Loucy (cell line): ENCODE measurements at regions not wholly inside any gene's neighbourhood (a gene's known extent, or its start where the extent isn't known, plus 50 kb on each side); places are given as distances from the start of the nearest gene placed in this dataset.

Experiments
- H2AFZ ChIP-seq: fragments of 200-600 bp; sonication (generic); 2 replicates; pipeline ENCODE4 v1.6.0; 2016; ENCODE audit warnings: antibody characterized with exemption, mild to moderate bottlenecking, low read length, moderate library complexity
- H3F3A ChIP-seq: fragments of 200-600 bp; 2 replicates; pipeline ENCODE4 v1.6.0; 2016; ENCODE audit warnings: antibody characterized with exemption, low read depth, mild to moderate bottlenecking
- H3K27me3 ChIP-seq: fragments of 200-600 bp; sonication (generic); 2 replicates; pipeline ENCODE4 v1.6.1; 2014; ENCODE audit warnings: low read length, mild to moderate bottlenecking; ENCODE audit not compliant: insufficient read depth, poor library complexity, severe bottlenecking
- H3K36me3 ChIP-seq: fragments of 200-600 bp; sonication (generic); 2 replicates; pipeline ENCODE4 v1.6.1; 2016; ENCODE audit warnings: low read length; ENCODE audit not compliant: insufficient read depth
- H3K4me1 ChIP-seq: fragments of 200-600 bp; sonication (generic); 2 replicates; pipeline ENCODE4 v1.5.1; 2014; ENCODE audit warnings: low read length, mild to moderate bottlenecking; ENCODE audit not compliant: insufficient read depth, poor library complexity, severe bottlenecking
- H3K4me2 ChIP-seq: fragments of 200-600 bp; sonication (generic); 2 replicates; pipeline ENCODE4 v1.6.0; 2014; ENCODE audit warnings: antibody characterized with exemption, low read length, low read depth, mild to moderate bottlenecking; ENCODE audit not compliant: poor library complexity, severe bottlenecking
- H3K4me3 ChIP-seq: fragments of 200-600 bp; sonication (generic); 2 replicates; pipeline ENCODE4 v1.5.1; 2014; ENCODE audit warnings: low read length, mild to moderate bottlenecking, mixed read lengths; ENCODE audit not compliant: poor library complexity, severe bottlenecking
- H3K79me2 ChIP-seq: fragments of 200-600 bp; sonication (generic); 2 replicates; pipeline ENCODE4 v1.6.1; 2014; ENCODE audit warnings: low read length; ENCODE audit not compliant: insufficient read depth
- H3K9ac ChIP-seq: fragments of 200-600 bp; sonication (generic); 2 replicates; pipeline ENCODE4 v1.6.0; 2014; ENCODE audit warnings: mild to moderate bottlenecking, low read depth, low read length, moderate library complexity; ENCODE audit not compliant: poor library complexity, severe bottlenecking
- H3K9me2 ChIP-seq: fragments of 200-600 bp; sonication (generic); replicated peaks from 2 replicates; pipeline ENCODE4 v1.6.1; 2016; ENCODE audit warnings: low read depth, low read length, mixed read lengths
- H3K9me3 ChIP-seq: fragments of 200-600 bp; sonication (generic); 2 replicates; pipeline ENCODE4 v1.6.1; 2014; ENCODE audit warnings: mild to moderate bottlenecking, antibody characterized with exemption, low read length, low read depth; ENCODE audit not compliant: insufficient read depth
- H4K20me1 ChIP-seq: fragments of 200-600 bp; sonication (generic); 2 replicates; pipeline ENCODE4 v1.6.0; 2014; ENCODE audit warnings: antibody characterized with exemption, low read length, mild to moderate bottlenecking; ENCODE audit not compliant: insufficient read depth, poor library complexity, severe bottlenecking
- CTCF ChIP-seq: fragments of 200-600 bp; sonication (generic); conservative IDR thresholded peaks from 2 replicates; pipeline ENCODE4 v1.5.1; 2014; ENCODE audit warnings: mild to moderate bottlenecking, antibody characterized with exemption, low read length
- EZH2phosphoT487 ChIP-seq: fragments of 200-600 bp; IDR thresholded peaks from 2 replicates; pipeline ENCODE4 v1.6.1; 2018; ENCODE audit warnings: antibody characterized with exemption, mild to moderate bottlenecking, moderate library complexity, borderline replicate concordance

GRCh38 chr6:74632196-74632875, 573.5 kb downstream of the COL12A1 start:
- Histone ChIP-seq H2AFZ (no peak overlapping the region), H3K4me1 (no peaks in the 10 kb centered on the region), H3K9ac (no peak overlapping the region), H3K79me2 (no peaks in the 10 kb centered on the region), H3F3A (no peaks in the 10 kb centered on the region), H4K20me1 (no peaks in the 10 kb centered on the region), H3K9me2 (no peaks in the 10 kb centered on the region; the same call in 1 of the 2 replicates), H3K9me3 (no peaks in the 10 kb centered on the region), H3K27me3 (no peaks in the 10 kb centered on the region), H3K36me3 (no peaks in the 10 kb centered on the region), H3K4me3 (no peak overlapping the region), H3K4me2 (no peak overlapping the region)
- TF ChIP-seq CTCF: no peak
- TF ChIP-seq EZH2phosphoT487: no peak

GRCh38 chr6:74631564-74631963, 574.3 kb downstream of the COL12A1 start:
- Histone ChIP-seq H3K79me2 (no peaks in the 10 kb centered on the region), H3K27me3 (no peaks in the 10 kb centered on the region), H3K36me3 (no peaks in the 10 kb centered on the region), H4K20me1 (no peaks in the 10 kb centered on the region), H3K4me3 (no peak overlapping the region), H3K9ac (no peak overlapping the region), H3K9me2 (no peaks in the 10 kb centered on the region; the same call in 1 of the 2 replicates), H3K9me3 (no peaks in the 10 kb centered on the region), H2AFZ (no peak overlapping the region), H3K4me1 (no peaks in the 10 kb centered on the region), H3F3A (no peaks in the 10 kb centered on the region), H3K4me2 (no peak overlapping the region)
- TF ChIP-seq CTCF (no peak), EZH2phosphoT487 (no peak)

GRCh38 chr6:74626288-74626687, 579.6 kb downstream of the COL12A1 start:
- Histone ChIP-seq H3K9ac (no peak overlapping the region), H3K27me3 (no peaks in the 10 kb centered on the region), H3K9me3 (no peaks in the 10 kb centered on the region; the same call in 1 of the 2 replicates), H3K4me1 (no peaks in the 10 kb centered on the region), H3K36me3 (no peaks in the 10 kb centered on the region), H3K9me2 (no peaks in the 10 kb centered on the region), H2AFZ (no peak overlapping the region), H3K4me2 (no peak overlapping the region), H3F3A (no peaks in the 10 kb centered on the region), H3K79me2 (no peaks in the 10 kb centered on the region), H3K4me3 (no peak overlapping the region), H4K20me1 (no peaks in the 10 kb centered on the region)
- TF ChIP-seq EZH2phosphoT487 (no peak), CTCF (no peak)
